Astrocyte (in vitro differentiated cells and primary cell): ENCODE measurements at regions not wholly inside any gene's neighbourhood (a gene's known extent, or its start where the extent isn't known, plus 50 kb on each side); places are given as distances from the start of the nearest gene placed in this dataset.

ENCODE experiments used
- EZH2 ChIP-seq: IDR thresholded peaks from 2 replicates; pipeline ENCODE4 v1.6.1; 2012; ENCODE audit warnings: mild to moderate bottlenecking, low read length, inconsistent platforms; ENCODE audit not compliant: insufficient read depth
- TF ChIP-seq, protein P1 (sequence below): IDR thresholded peaks from 2 replicates; pipeline ENCODE4 v1.5.1; 2011; ENCODE audit warnings: low read depth, mild to moderate bottlenecking, inconsistent platforms, low read length, moderate library complexity; ENCODE audit not compliant: insufficient read depth

DNA sequence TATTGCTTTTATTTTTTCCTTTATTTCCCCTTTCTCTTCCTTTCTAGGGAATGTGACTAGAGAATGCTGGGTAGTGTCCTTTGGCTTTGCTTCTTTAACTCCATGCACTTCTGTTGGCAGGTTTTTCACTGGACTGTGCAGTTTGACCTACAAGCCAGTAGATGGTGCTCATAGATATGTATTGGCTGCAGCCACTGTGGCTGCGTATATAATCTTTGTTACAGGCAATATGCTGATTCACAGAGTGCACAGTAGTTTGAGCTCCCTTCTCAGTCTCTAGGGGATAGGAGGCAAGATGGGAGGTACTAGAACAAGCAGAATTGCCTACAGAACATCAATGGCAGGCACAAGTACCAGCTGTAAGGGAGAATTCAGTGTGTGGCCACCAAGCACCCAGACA lies 503.5 kb downstream of the LRFN5 start:
- TF ChIP-seq, protein P1, sequence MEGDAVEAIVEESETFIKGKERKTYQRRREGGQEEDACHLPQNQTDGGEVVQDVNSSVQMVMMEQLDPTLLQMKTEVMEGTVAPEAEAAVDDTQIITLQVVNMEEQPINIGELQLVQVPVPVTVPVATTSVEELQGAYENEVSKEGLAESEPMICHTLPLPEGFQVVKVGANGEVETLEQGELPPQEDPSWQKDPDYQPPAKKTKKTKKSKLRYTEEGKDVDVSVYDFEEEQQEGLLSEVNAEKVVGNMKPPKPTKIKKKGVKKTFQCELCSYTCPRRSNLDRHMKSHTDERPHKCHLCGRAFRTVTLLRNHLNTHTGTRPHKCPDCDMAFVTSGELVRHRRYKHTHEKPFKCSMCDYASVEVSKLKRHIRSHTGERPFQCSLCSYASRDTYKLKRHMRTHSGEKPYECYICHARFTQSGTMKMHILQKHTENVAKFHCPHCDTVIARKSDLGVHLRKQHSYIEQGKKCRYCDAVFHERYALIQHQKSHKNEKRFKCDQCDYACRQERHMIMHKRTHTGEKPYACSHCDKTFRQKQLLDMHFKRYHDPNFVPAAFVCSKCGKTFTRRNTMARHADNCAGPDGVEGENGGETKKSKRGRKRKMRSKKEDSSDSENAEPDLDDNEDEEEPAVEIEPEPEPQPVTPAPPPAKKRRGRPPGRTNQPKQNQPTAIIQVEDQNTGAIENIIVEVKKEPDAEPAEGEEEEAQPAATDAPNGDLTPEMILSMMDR, result peak; percentile 70
- no peak for TF ChIP-seq EZH2
